Ovary (tissue), 3 donors: ENCODE measurements at regions not wholly inside any gene's neighbourhood (a gene's known extent, or its start where the extent isn't known, plus 50 kb on each side); places are given as distances from the start of the nearest gene placed in this dataset.

Source experiments
- CTCF ChIP-seq, 3 donors: fragments of 450-650 bp in 2 of 3; fragments of 200-600 bp in 1 of 3; IDR thresholded peaks; one replicate each; pipeline versions ENCODE4 v1.5.1 to v1.8.0; 2016 to 2022; ENCODE audit warnings: antibody characterized with exemption in 3 of 3, mild to moderate bottlenecking in 1 of 3
- POLR2A ChIP-seq: fragments of 450-650 bp; IDR thresholded peaks from one replicate; pipeline ENCODE4 v1.6.1; 2017; ENCODE audit warnings: antibody characterized with exemption, mild to moderate bottlenecking, moderate library complexity
- donor health status: DM: no; HTN: no; CAD: no.

- TF ChIP-seq CTCF (IDR thresholded peaks at IDR 0.05) (no peak), POLR2A (no peak)
These were observed 693.1 kb upstream of the KIRREL3 start for GRCh38 chr11:127693686-127694085.
